Breast epithelium (tissue), 3 donors: ENCODE measurements at regions not wholly inside any gene's neighbourhood (a gene's known extent, or its start where the extent isn't known, plus 50 kb on each side); places are given as distances from the start of the nearest gene placed in this dataset.

Experiments
- POLR2A ChIP-seq: fragments of 450-650 bp; IDR thresholded peaks from one replicate; pipeline ENCODE4 v1.6.1; 2016; ENCODE audit warnings: antibody characterized with exemption, mild to moderate bottlenecking, moderate library complexity
- TF ChIP-seq, protein P1 (sequence below), 3 donors: fragments of 450-650 bp; IDR thresholded peaks; one replicate each; pipeline ENCODE4 v1.5.1; 2016 to 2017; ENCODE audit warnings: antibody characterized with exemption in 3 of 3, mild to moderate bottlenecking in 3 of 3, moderate library complexity in 3 of 3

DNA sequence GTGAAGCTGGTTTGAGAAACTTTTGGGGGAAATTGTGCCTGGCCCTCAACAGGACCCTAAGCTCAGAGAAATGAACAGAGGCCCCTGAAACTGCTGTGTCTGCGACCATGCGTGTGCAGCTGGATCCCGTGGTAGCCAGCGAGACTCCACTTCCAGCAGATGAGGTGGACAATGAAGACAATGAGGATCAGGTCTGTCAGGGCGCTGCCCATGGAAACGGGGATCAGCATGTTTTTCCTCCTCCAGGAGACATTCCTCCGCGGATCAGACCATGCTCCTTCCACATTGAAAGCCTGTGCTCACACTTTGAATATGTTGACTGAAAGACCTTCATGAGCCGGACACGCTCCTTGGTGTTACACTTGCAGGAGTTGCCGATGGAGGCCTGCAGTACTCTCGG is 1439.8 kb upstream of the ALCAM start:
- TF ChIP-seq, protein P1, sequence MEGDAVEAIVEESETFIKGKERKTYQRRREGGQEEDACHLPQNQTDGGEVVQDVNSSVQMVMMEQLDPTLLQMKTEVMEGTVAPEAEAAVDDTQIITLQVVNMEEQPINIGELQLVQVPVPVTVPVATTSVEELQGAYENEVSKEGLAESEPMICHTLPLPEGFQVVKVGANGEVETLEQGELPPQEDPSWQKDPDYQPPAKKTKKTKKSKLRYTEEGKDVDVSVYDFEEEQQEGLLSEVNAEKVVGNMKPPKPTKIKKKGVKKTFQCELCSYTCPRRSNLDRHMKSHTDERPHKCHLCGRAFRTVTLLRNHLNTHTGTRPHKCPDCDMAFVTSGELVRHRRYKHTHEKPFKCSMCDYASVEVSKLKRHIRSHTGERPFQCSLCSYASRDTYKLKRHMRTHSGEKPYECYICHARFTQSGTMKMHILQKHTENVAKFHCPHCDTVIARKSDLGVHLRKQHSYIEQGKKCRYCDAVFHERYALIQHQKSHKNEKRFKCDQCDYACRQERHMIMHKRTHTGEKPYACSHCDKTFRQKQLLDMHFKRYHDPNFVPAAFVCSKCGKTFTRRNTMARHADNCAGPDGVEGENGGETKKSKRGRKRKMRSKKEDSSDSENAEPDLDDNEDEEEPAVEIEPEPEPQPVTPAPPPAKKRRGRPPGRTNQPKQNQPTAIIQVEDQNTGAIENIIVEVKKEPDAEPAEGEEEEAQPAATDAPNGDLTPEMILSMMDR (IDR thresholded peaks at IDR 0.05): no peak
- TF ChIP-seq POLR2A: no peak
